ENCODE measurements at regions not wholly inside any gene's neighbourhood (a gene's known extent, or its start where the extent isn't known, plus 50 kb on each side); places are given as distances from the start of the nearest gene placed in this dataset. TPM values are rescaled to one million over a fixed set of nuclear protein-coding genes. Genes with fewer than 3 reads are reported as not detected.

GRCh38 chr9:107557236-107557990 lies 67.8 kb upstream of the KLF4 start:
- no peak for DNase-seq

GRCh38 chr9:107554636-107555035 lies 65.1 kb upstream of the KLF4 start:
- no peak for DNase-seq

- DNase-seq: peak; percentile 15
Measured at GRCh38 chr9:107548298-107549142, 59.0 kb upstream of the KLF4 start.

GRCh38 chr9:107547772-107548297 lies 58.3 kb upstream of the KLF4 start:
- no peak for DNase-seq

GRCh38 chr9:107547303-107547702 lies 57.7 kb upstream of the KLF4 start:
- no peak for DNase-seq

- DNase-seq: no peak
Measured at GRCh38 chr9:107546859-107547258, 57.3 kb upstream of the KLF4 start.

GRCh38 chr9:107545036-107545435 lies 55.5 kb upstream of the KLF4 start:
- DNase-seq: no peak

- DNase-seq: no peak
Measured at GRCh38 chr9:107542411-107543157, 53.0 kb upstream of the KLF4 start.

GRCh38 chr9:107541523-107541922 lies 52.0 kb upstream of the KLF4 start:
- DNase-seq: no peak

GRCh38 chr9:107540164-107540561 lies 50.6 kb upstream of the KLF4 start:
- DNase-seq: no peak

GRCh38 chr9:107539427-107540163 lies 50.0 kb upstream of the KLF4 start:
- DNase-seq: no peak

Small RNA genes in the stretch of these regions (small RNA-seq; reads per million reads assigned to genes)
- gene RN7SL659P (ENCODE audit: low replicate concordance) (not detected), gene RNA5SP293 (ENCODE audit: low replicate concordance) (not detected), gene RNU6-1064P (ENCODE audit: low replicate concordance) (not detected), gene RNU6-996P (ENCODE audit: low replicate concordance) (not detected)

Data from tongue (tissue), 2 donors.